Activated naive CD8-positive, alpha-beta T cell treated with anti-CD3 and anti-CD28 coated beads, Interleukin-2, amount 10 ng/mL, durations not matched to agents 7 days and 5 days (primary cell): ENCODE measurements at regions not wholly inside any gene's neighbourhood (a gene's known extent, or its start where the extent isn't known, plus 50 kb on each side); places are given as distances from the start of the nearest gene placed in this dataset.

Experiments used
- ATAC-seq: fragments of 150-1000 bp; cut with Tn5 transposase; one replicate; pipeline ENCODE4 v1.10.0; 2021; ENCODE audit warnings: low read depth, moderate library complexity
- POLR2A ChIA-PET: fragments of 350-600 bp; sonication (Branson Sonifier 250); formaldehyde crosslinking; loops from one replicate; lab custom pipeline; 2021; ENCODE audit warnings: antibody characterized with exemption; lab: Charles Lee
- DNase-seq: peaks from one replicate; pipeline ENCODE4 v3.0.0; 2021
- H3K27ac Mint-ChIP-seq: one replicate; pipeline ENCODE4 v1.8.0; 2022; ENCODE audit warnings: mild to moderate bottlenecking, mixed read lengths
- H3K27me3 Mint-ChIP-seq: one replicate; pipeline ENCODE4 v1.8.0; 2022; ENCODE audit warnings: mild to moderate bottlenecking, moderate library complexity, mixed read lengths
- H3K36me3 Mint-ChIP-seq: one replicate; pipeline ENCODE4 v1.8.0; 2021; ENCODE audit warnings: mild to moderate bottlenecking, mixed read lengths
- H3K4me1 Mint-ChIP-seq: one replicate; pipeline ENCODE4 v1.8.0; 2021; ENCODE audit warnings: mixed read lengths
- H3K4me3 Mint-ChIP-seq: one replicate; pipeline ENCODE4 v1.8.0; 2022; ENCODE audit warnings: mild to moderate bottlenecking, moderate library complexity, mixed read lengths
- H3K9me3 Mint-ChIP-seq: one replicate; pipeline ENCODE4 v1.8.0; 2021; ENCODE audit warnings: mixed read lengths

DNA sequence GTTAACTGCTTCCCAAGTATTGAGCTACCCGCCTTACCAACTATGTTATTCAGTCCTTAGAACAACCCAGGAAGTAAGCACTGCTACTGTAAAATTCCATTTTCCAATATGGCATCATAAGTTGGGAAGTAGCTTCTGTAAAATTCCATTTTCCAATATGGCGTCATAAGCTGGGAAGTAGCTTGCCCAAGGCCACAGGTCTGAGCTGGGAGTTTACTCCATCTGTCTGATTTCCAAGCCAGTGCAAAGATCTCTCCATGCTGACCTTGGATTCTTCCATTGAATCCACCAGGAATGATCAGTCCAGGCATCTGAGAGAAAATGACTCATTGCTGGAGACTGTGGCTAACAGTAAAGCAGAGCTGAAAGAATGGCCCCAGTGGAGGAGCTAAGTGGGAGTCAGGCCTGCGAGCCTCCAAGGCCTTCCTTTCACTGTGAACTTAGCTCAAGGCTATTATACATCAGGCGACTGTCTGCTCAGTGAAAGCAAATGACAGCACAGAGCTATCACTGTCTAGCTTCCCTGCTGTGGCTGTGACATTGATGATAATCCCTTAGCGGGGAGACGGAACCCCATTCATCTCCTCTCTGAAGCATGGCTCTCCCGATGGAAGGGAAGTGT lies 430.4 kb downstream of the HAPSTR1 start:
- Mint-ChIP-seq H3K27me3 (no peaks in the 10 kb centered on the region), H3K4me3 (no peak overlapping the region), H3K27ac (no peak overlapping the region), H3K4me1 (no peaks in the 10 kb centered on the region), H3K36me3 (no peaks in the 10 kb centered on the region), H3K9me3 (peaks cover 2% of the 10 kb centered on the region)
- POLR2A ChIA-PET: no interaction called here
- DNase-seq: no peak
- no peak for ATAC-seq

DNA sequence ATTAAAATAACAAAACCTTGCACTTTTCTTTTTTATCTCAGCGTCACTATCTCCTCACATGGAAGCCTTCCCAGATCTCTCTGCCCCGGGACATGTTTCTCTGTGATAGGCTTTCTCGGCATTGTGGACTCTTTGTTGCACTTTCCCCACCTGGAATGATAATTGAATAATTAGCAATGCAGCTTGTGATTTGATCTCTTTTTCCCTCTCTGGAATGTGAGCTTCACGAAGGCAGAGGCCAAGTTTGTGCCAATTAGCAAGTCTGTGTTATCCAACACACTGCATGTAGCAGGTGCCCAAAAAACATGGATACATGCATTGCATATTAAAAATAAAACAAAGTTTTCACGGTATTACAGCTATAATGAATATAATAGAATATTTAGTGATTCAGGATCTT lies 431.2 kb downstream of the HAPSTR1 start:
- Mint-ChIP-seq H3K36me3 (no peaks in the 10 kb centered on the region), H3K27ac (no peak overlapping the region), H3K27me3 (no peaks in the 10 kb centered on the region), H3K9me3 (peaks cover 2% of the 10 kb centered on the region), H3K4me3 (no peak overlapping the region), H3K4me1 (no peaks in the 10 kb centered on the region)
- POLR2A ChIA-PET: no interaction called here
- DNase-seq (no peak), ATAC-seq (no peak)

DNA sequence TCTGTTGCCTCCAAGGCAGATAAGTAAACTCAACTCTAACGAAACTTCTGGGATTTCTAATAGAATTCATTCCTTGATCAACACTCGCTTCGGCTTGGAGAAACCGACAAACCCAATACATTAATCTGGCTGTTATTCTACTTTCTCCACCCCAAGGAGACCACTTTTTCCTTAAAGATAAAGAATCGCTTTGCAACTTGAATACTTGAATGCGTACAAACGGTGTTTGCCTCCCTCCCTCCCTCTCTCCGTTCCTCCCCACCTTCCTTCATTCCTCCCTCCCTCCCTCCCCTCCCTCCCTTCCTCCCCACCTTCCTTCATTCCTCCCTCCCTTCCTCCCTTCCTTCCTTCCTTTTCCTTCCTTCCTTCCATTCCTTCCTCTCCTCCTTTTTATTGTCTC lies 432.6 kb downstream of the HAPSTR1 start:
- POLR2A ChIA-PET: no interaction called here
- ATAC-seq: no peak
- H3K27ac Mint-ChIP-seq: no peak overlapping the region
- no peaks in the 10 kb centered on the region for H3K36me3 Mint-ChIP-seq
- H3K27me3 Mint-ChIP-seq: no peaks in the 10 kb centered on the region
- H3K9me3 Mint-ChIP-seq: peaks cover 2% of the 10 kb centered on the region
- no peak for DNase-seq
- H3K4me1 Mint-ChIP-seq: no peaks in the 10 kb centered on the region
- H3K4me3 Mint-ChIP-seq: no peak overlapping the region

DNA sequence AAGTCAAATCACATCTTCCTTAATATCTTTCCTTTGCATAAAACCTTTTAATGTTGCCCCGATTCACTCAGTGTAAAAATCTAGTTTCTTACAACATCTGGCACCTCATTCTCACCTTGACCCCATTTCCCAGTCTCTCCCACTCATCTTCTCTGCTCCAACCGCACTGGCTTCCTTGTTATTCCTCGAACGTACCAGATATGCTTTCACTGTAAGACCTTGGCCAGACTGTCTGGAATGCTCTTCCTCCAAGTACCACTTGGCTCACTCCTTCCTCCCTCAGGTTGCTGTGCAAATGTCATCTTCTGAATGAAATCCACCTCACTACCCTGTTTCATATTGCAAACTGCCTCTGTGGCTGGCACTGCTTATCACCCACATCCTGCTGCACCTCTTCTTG lies 433.6 kb downstream of the HAPSTR1 start:
- H3K4me3 Mint-ChIP-seq: no peak overlapping the region
- peaks cover 2% of the 10 kb centered on the region for H3K9me3 Mint-ChIP-seq
- H3K4me1 Mint-ChIP-seq: no peaks in the 10 kb centered on the region
- DNase-seq (no peak), ATAC-seq (no peak)
- POLR2A ChIA-PET: no interaction called here
- H3K27ac Mint-ChIP-seq: no peak overlapping the region
- H3K27me3 Mint-ChIP-seq: no peaks in the 10 kb centered on the region
- no peaks in the 10 kb centered on the region for H3K36me3 Mint-ChIP-seq

DNA sequence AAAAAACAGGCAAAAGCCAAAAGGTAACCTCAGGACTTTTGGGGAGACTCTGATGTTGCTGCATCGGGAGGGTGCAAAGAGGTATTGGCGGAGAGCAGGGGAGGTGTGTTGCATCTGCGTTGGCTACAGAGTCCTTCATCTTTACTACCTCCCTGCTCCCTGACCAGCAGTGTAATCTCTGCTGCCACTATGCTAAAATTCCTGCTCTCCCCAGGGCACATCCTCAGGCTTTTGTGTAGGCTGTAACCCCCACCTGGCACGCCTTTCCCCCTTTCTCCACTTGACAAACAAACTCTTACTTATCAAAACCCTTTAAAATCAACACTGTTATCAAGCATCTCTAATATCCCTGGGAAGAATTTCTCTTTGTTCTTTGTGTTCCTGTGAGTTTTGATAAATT lies 435.3 kb downstream of the HAPSTR1 start:
- POLR2A ChIA-PET: no interaction called here
- ATAC-seq (no peak), DNase-seq (no peak)
- H3K27me3 Mint-ChIP-seq: no peaks in the 10 kb centered on the region
- H3K4me3 Mint-ChIP-seq: no peak overlapping the region
- no peak overlapping the region for H3K27ac Mint-ChIP-seq
- no peaks in the 10 kb centered on the region for H3K4me1 Mint-ChIP-seq
- peaks cover 4% of the 10 kb centered on the region for H3K9me3 Mint-ChIP-seq
- no peaks in the 10 kb centered on the region for H3K36me3 Mint-ChIP-seq

DNA sequence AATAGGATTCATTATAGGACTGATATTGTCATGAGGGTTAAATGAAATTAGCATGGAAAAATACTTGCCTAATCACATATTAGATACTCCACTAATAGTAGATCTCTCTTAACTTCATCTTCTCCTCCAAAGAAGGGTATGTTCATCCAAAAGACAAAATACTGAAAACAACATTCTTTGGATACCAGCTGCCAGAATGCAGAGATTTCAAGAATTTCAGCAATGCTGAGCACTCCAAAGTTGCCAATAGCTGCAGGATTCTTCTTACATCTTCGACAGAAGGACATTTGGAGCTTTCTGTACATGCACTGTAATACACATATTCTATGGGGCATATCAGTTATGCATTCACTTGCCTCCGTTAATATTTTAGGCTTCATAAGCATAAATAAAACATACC lies 436.5 kb downstream of the HAPSTR1 start:
- POLR2A ChIA-PET: no interaction called here
- Mint-ChIP-seq H3K4me1 (no peaks in the 10 kb centered on the region), H3K4me3 (no peak overlapping the region), H3K27ac (no peak overlapping the region), H3K36me3 (no peaks in the 10 kb centered on the region), H3K27me3 (no peaks in the 10 kb centered on the region), H3K9me3 (peaks cover 4% of the 10 kb centered on the region)
- ATAC-seq (no peak), DNase-seq (no peak)

DNA sequence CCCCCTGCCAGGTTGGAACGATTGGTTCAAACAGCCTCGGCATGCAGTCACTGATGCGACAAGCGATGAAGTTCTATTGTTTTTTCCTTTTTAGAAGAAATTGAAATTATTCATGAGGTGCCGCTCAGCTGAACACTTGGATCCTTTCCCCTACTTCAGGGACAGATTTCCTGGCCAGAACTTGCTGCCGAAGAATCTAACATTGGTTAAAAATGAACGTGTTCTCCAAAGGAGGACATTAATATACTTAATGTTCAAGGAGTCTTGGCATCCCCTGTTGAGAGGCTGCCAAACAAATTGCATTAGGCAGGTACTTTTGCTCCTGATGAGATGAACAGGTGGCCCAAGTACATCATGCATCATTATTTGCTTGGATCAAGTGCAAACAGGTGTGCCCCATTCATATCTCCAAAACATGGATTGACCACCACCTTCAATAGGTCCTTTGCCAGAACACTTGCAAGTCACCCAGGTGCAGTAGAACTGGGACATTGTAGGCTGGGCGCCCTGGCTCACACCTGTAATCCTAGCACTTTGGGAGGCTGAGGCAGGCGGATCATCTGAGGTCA lies 437.2 kb downstream of the HAPSTR1 start:
- Mint-ChIP-seq H3K27me3 (no peaks in the 10 kb centered on the region), H3K36me3 (no peaks in the 10 kb centered on the region), H3K4me3 (no peak overlapping the region), H3K9me3 (peaks cover 4% of the 10 kb centered on the region), H3K4me1 (no peaks in the 10 kb centered on the region), H3K27ac (no peak overlapping the region)
- POLR2A ChIA-PET: no interaction called here
- no peak for DNase-seq
- no peak for ATAC-seq

DNA sequence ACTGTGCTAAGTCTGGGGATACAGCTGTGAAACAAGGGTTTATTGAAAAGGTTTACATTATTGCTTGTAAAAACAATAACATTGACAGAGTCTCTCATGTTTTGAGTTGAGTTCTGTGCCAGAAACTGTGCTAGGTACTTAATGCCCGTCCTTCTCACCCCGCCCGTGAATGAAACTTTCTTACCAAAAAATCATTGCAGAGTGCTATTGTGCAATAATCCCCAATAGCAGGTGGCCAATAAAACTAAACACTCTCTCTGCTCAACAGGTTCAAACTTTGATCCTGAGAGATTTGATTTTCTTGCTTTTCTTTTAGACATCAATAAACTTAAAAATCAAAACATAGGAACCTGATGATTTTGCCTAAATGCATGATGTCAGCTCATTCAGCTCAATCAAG lies 441.6 kb downstream of the HAPSTR1 start:
- Mint-ChIP-seq H3K4me3 (no peak overlapping the region), H3K27ac (no peak overlapping the region), H3K9me3 (peaks cover 9% of the 10 kb centered on the region), H3K27me3 (no peaks in the 10 kb centered on the region), H3K36me3 (no peaks in the 10 kb centered on the region), H3K4me1 (no peaks in the 10 kb centered on the region)
- POLR2A ChIA-PET: no interaction called here
- no peak for DNase-seq
- no peak for ATAC-seq

DNA sequence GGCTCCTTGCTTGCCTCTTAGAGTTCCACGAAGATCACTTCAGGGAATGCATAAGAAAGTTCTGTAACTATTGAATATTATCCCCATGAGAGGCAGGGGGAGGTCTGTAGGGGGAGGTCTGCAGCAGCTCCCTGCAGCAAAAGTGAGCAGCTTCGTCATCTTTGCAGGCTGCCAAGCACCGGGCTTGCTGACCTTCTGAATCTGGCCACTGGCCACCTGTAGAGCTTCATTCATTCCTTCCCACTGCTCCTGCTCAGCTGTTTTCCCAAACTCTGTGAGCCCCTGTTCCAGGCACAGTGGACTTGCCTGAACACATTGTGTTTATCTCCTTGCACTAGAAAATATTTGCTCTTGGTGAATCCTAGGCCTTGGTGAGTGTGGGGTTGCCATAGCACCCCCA lies 443.3 kb downstream of the HAPSTR1 start:
- Mint-ChIP-seq H3K4me1 (no peaks in the 10 kb centered on the region), H3K27me3 (no peaks in the 10 kb centered on the region), H3K9me3 (peaks cover 10% of the 10 kb centered on the region), H3K36me3 (no peaks in the 10 kb centered on the region), H3K27ac (no peak overlapping the region), H3K4me3 (no peak overlapping the region)
- DNase-seq (no peak), ATAC-seq (no peak)
- POLR2A ChIA-PET: no interaction called here

DNA sequence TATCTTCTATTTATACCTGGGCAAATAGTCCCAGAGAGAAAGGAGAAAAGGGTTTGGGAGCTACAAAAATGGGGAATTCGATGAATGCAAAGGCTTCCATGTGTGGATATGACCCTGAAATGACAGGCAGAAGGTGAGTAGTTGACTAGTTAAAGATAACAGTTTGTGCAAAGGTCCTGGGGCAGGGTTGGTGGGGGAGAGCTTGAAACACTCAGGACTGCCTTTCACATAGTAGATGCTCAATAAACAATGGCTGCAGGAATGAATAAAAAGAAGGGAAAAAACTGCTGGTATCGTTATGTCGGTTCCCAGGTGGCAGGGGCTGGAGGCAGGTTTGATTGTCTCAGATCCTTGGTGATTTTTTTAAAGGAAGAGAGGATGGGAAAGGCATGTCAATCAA lies 445.5 kb downstream of the HAPSTR1 start:
- DNase-seq (no peak), ATAC-seq (no peak)
- POLR2A ChIA-PET: no interaction called here
- peaks cover 9% of the 10 kb centered on the region for H3K9me3 Mint-ChIP-seq
- no peaks in the 10 kb centered on the region for H3K36me3 Mint-ChIP-seq
- H3K4me3 Mint-ChIP-seq: no peak overlapping the region
- H3K4me1 Mint-ChIP-seq: no peaks in the 10 kb centered on the region
- no peaks in the 10 kb centered on the region for H3K27me3 Mint-ChIP-seq
- H3K27ac Mint-ChIP-seq: no peak overlapping the region

DNA sequence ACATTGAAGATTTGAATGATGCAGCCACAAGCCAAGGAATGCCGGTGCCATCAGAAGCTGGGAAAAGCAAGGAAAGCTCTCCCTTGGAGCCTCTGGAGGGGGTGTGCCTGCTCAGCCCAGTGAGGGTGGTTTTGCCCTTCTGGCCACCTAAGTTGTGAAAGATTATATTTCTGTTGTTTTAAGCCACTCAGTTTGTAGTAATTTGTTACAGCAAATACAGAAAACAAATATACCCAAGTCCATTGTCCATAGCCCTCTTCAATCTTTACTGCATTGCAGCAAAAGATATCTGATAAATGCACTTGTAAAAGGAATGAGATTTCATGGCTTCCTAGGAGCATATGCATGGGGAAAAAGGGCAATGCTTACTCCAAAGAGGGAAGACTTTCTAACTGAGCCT lies 447.9 kb downstream of the HAPSTR1 start:
- no peak overlapping the region for H3K27ac Mint-ChIP-seq
- peaks cover 9% of the 10 kb centered on the region for H3K9me3 Mint-ChIP-seq
- ATAC-seq: no peak
- H3K36me3 Mint-ChIP-seq: no peaks in the 10 kb centered on the region
- no peaks in the 10 kb centered on the region for H3K4me1 Mint-ChIP-seq
- no peak for DNase-seq
- no peak overlapping the region for H3K4me3 Mint-ChIP-seq
- POLR2A ChIA-PET: no interaction called here
- no peaks in the 10 kb centered on the region for H3K27me3 Mint-ChIP-seq

DNA sequence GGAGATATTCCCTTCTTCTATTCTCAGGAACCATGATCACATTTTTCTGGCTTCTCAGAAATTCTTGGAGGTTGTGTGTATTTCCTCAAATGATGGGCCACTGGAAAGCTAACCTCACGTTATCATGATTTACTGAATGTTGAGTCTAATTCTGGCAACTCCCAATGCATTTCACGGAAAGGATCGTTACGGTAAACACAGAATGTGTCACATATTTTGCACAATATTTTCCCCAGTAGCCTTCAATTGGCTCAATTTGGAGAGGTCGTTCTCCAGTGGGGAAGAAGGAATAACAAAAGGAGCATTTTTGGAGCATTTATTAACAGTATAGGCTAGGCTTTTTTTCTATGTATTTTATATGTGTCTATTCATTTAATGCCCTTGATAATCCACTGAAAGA lies 450.3 kb downstream of the HAPSTR1 start:
- no peaks in the 10 kb centered on the region for H3K4me1 Mint-ChIP-seq
- H3K27ac Mint-ChIP-seq: no peak overlapping the region
- peaks cover 4% of the 10 kb centered on the region for H3K9me3 Mint-ChIP-seq
- POLR2A ChIA-PET: no interaction called here
- DNase-seq (no peak), ATAC-seq (no peak)
- no peaks in the 10 kb centered on the region for H3K36me3 Mint-ChIP-seq
- no peaks in the 10 kb centered on the region for H3K27me3 Mint-ChIP-seq
- H3K4me3 Mint-ChIP-seq: no peak overlapping the region

DNA sequence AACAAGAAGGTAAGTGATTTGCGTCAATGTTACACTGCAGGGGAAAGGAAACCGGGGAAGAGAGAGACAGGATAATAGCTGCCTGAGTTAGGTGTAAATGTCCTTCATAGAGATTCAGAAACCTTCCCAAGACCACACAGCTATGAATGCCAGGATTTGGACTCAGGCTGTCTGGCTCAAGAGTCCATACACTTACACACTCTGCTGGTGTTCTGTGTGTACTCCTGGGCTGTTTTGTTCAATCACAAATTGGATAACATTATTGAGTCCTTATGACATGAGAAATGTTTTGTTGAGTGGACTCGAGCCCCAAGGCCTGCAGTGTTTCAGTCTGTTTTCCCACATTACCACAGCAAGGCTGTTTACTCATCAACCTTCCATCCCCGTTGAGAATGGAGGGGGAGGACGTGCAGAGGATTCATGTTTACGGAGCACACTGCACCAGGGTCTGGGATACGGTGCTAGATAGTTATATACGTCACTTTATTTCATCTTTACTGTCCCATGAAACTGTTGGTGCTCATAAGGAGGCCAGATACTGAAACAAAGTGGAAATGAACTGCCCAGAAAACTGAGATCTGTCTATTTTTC lies 450.8 kb downstream of the HAPSTR1 start:
- Mint-ChIP-seq H3K4me1 (no peaks in the 10 kb centered on the region), H3K27me3 (no peaks in the 10 kb centered on the region), H3K4me3 (no peak overlapping the region), H3K27ac (no peak overlapping the region), H3K9me3 (peaks cover 4% of the 10 kb centered on the region), H3K36me3 (no peaks in the 10 kb centered on the region)
- ATAC-seq (no peak), DNase-seq (no peak)
- POLR2A ChIA-PET: no interaction called here

DNA sequence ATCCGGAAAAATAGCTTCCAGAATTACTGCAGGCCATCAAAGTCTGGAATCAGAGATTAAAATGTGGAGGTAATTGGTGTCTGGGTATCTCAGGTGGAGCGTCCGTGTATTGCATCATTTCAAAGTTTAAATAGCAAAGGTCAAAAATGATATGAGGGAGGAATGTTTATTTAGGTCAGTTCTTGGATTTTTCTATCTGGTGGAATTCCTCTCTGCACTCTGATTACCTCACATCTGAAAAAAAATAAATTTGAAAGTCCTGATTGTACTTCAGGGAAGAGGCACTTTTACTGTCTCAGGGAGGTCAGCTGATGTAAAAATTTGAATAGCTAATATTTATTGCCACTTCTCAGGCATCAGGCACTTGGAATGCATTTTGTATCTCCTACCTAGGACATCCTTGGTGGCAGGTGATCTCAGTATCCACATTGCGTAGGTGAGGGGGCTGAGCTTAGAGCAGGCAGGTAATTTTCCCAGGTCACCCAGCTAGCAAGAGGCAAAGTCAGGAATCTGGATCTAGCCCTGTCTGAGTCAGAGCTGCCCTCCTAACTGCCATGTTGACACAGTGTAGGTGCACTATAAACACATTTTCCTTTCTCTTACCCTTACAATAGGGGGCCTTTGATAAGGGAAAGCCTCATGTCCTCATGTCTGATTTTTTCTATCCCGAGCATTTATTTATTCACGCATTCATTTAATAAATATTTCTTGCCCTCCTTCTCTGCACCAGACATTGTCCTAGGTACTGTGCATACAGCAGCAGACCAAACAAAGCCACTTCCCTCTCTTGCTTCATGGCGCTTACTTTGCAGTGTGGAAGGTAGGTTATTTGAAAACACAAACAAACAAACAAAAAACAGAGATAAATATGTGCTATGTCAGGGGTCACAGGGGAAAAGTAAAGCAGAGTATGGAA lies 454.3 kb downstream of the HAPSTR1 start:
- no peak for ATAC-seq
- no peak overlapping the region for H3K4me3 Mint-ChIP-seq
- H3K4me1 Mint-ChIP-seq: no peaks in the 10 kb centered on the region
- H3K36me3 Mint-ChIP-seq: no peaks in the 10 kb centered on the region
- peaks cover 4% of the 10 kb centered on the region for H3K9me3 Mint-ChIP-seq
- H3K27ac Mint-ChIP-seq: no peak overlapping the region
- POLR2A ChIA-PET: no interaction called here
- no peaks in the 10 kb centered on the region for H3K27me3 Mint-ChIP-seq
- DNase-seq: no peak
